OCI-LY1 (cell line): ENCODE measurements at regions not wholly inside any gene's neighbourhood (a gene's known extent, or its start where the extent isn't known, plus 50 kb on each side); places are given as distances from the start of the nearest gene placed in this dataset.
"Not testable (repeated sequence)": the region's sequence is repeated elsewhere in the genome, so short reads cannot be mapped to it uniquely, and the experiment has no call there.

Experiments used
- CTCF ChIP-seq: fragments of 200-600 bp; sonication (generic), shearing (Covaris generic); IDR thresholded peaks from 2 replicates; pipeline ENCODE4 v1.5.1; 2017; ENCODE audit warnings: mild to moderate bottlenecking, antibody characterized with exemption, low read length, moderate library complexity, mixed read lengths
- EZH2 ChIP-seq: fragments of 200-600 bp; sonication (generic), shearing (Covaris generic); IDR thresholded peaks from 2 replicates; pipeline ENCODE4 v1.8.0; 2017; ENCODE audit warnings: borderline replicate concordance, mixed run types, mild to moderate bottlenecking, antibody characterized with exemption, low read length, moderate library complexity, mixed read lengths

DNA sequence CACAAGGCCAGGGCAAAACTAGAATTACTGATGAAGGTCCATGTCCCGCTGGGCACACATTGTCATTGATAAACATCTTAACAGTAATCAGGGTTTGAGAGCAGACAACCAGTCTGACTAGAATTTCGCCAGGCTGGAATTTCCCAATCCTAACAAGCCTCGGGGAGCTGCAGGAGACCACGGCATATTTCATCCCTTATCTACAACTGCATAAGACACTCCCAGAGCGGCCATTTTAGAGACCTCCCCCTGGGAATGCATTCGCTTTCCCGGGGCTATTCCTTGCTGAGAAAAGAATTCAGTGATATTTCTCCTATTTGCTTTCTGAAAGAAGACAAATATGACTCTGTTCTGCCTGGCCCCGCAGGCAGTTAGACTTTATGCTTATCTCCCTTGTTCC lies 611.3 kb upstream of the FAM98A start:
- TF ChIP-seq CTCF, EZH2: not testable (repeated sequence)
